ENCODE measurements at regions not wholly inside any gene's neighbourhood (a gene's known extent, or its start where the extent isn't known, plus 50 kb on each side); places are given as distances from the start of the nearest gene placed in this dataset.

GRCh38 chr1:199172171-199173124 lies 533.6 kb downstream of the PTPRC start:
- DNase-seq: no peak

DNA sequence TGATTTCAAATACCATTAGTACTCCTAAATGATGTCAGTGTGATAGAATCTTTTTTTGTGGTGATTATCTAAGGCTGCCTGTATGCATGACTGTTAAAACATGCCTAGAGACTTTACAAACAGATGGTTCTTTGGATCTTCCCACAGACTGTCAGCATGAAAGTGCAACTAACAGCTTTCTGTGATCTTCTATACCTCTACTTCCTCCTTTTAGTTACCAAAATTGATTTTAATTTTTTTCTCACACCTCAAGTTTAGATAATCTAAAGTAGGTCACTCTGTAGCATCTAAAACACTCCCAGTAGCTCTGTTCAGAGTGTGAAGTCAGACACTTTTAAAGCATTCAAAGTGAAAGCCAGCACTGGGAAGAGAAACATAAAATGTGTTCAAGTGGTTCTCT lies 534.5 kb downstream of the PTPRC start:
- no peak for DNase-seq

GRCh38 chr1:199174336-199174735 lies 535.5 kb downstream of the PTPRC start:
- no peak for DNase-seq

- no peak for DNase-seq
Measured at GRCh38 chr1:199176713-199177112, 537.9 kb downstream of the PTPRC start.

- no peak for DNase-seq
Measured at GRCh38 chr1:199177241-199177640, 538.4 kb downstream of the PTPRC start.

DNA sequence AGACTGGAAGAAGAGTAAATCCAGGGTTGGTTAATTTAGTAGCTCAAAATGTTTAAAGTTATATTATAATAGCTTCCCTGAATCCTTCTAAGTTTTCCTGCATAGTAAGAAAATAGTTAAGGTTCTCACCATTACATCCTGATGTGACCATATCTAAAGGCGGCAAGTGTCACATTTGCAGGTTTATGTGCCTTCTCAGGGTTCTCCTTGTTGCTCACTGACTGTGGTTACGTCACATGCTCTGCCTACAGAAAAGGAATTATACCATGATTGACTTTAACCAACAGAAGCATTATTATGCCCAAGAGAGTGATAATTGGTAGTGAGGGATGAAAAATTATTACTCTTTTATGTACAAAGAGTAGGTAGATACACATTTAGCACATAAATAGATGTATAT lies 539.8 kb downstream of the PTPRC start:
- no peak for DNase-seq

DNA sequence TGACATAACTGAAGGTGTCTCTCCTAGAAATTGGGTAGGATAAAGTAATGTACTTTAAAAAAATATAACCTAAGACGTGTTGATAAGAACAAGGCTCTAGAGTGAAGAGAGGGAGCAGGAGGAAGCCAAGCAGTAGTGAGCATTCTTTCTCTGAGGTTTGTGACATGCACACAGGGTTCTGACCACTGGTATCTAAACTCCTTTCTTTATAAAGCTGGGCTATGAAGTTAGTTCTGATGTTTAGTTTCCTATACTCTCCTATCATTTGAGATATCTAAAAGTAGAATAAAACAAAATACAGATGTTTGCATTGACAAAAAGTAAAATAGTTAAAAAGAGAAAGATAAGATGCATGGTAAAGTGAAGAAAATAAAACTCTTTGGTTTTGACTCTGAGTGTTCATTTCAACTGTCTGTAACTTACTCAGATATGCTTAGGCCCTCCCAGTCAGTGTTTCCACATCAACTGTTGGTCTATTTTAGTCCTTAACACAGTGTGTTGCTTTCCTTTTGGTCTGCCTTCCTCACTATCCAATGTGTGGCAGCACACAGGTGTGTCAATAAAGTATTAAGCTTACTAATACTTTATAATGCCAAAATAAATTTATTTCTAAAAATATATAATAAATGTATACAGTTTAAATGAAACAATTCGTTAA lies 543.5 kb downstream of the PTPRC start:
- DNase-seq: no peak

DNA sequence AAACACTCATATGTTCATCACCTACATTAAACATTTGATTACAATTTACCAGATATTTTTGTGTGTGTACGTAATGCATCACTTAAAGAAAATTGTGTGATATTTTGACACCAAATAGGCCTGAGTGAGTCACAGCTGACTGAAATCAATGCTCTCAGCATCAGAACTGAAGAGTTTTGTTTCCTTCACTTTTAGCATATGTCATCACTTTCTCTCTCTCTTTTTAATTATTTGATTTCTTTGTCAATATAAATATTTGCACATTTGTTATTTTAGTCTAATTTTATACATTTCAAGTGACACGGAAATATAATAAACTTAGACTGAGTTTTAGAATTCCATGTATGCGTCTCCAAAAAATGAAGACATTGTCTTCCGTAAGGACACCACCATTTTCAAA lies 545.3 kb downstream of the PTPRC start:
- DNase-seq: no peak

DNA sequence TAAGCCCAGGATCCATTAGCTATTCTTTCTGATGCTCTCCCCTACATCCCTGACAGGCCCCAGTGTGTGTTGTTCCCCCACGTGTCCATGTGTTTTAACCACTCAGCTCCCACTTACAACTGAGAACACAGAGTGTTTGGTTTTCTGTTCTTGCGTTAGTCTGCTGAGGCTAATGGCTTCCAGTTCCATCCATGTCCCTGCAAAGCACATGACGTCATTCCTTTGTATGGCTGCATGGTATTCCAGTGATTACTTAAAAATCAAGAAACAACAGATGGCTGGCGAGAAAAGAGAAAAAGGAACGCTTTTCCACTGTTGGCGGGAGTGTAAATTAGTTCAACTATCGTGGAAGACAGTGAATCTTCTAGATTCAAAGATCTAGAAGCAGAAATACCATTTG lies 556.0 kb downstream of the PTPRC start:
- DNase-seq: no peak

DNA sequence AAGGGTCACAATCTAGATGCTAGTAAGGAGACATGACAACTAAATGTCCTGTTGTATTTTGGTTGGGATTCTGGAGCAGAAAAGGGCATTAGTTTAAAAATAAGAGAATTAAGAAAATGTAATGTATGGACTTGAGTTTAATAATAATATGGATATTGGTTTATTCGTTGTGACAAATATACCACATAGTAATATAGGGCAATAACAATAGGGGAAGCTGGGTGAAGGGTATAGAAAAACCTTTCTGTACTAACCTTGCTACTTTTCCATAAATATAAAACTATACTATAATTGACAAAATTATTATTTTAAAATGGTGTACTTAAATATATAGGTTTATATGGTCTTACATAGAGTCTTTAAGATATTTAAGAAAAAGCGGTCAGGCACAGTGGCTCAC lies 558.9 kb downstream of the PTPRC start:
- no peak for DNase-seq

GRCh38 chr1:199202331-199202730 lies 563.5 kb downstream of the PTPRC start:
- no peak for DNase-seq

DNA sequence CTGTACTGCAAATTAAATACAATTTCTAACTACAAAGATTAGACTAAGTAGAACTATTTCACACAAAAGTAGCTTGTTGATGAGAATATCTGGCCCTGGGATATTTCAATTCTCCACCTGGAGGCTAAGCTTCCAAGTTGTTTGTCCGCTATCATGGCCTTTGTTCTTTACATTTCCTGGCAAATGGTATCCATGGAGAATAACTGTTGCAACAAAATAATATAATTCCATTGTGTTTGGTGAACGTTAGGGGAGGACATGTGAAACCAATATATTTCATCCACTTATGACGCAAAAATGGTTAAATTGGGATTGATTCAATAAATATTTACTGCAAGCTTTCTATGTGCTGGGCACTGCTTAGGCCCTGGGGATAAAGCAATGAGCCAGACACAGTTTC lies 565.4 kb downstream of the PTPRC start:
- no peak for DNase-seq

- no peak for DNase-seq
Measured at GRCh38 chr1:199205740-199206441, 567.1 kb downstream of the PTPRC start.

DNA sequence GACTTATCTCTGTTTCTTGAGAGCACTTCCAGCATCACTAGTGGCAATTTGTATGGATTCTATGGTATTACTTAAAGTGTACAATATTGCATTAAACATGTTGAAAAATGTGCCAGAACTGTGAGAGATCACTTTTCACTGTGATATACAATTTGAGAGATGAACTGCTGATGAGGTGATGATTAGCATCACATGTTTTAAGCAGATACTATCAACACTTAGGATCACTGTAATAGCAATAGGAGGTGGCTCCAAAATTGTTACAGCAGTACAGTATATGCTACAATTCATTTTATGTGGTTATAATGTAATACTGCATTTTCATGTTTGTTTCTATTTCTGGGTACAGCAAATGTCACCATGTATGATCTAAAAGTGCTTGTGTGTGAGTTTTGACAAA lies 570.0 kb downstream of the PTPRC start:
- no peak for DNase-seq

GRCh38 chr1:199218065-199218464 lies 579.2 kb downstream of the PTPRC start:
- DNase-seq: peak; percentile 23

GRCh38 chr1:199218533-199218932 lies 579.7 kb downstream of the PTPRC start:
- DNase-seq: no peak

DNA sequence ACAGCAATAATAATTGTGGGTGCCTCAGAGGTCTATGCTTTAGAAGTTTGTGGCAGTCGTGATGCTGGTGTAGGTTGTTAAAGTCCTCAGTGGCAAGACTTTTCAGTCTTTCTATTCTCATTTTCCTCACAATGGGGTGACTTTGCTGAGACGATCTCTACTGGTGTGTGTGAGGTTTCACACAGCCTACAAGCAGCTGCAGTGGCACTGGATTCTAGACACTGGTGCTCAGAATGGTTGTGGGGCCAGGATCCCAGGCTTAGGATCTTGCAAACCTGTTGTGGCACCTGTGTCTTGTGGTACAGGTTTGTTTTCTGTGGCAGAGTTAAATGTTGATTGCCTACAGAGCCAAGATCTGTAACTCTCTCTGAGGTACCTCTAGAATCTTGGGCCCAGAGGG lies 581.2 kb downstream of the PTPRC start:
- no peak for DNase-seq

GRCh38 chr1:199221371-199222150 lies 582.7 kb downstream of the PTPRC start:
- no peak for DNase-seq

GRCh38 chr1:199223936-199224335 lies 585.1 kb downstream of the PTPRC start:
- no peak for DNase-seq

DNA sequence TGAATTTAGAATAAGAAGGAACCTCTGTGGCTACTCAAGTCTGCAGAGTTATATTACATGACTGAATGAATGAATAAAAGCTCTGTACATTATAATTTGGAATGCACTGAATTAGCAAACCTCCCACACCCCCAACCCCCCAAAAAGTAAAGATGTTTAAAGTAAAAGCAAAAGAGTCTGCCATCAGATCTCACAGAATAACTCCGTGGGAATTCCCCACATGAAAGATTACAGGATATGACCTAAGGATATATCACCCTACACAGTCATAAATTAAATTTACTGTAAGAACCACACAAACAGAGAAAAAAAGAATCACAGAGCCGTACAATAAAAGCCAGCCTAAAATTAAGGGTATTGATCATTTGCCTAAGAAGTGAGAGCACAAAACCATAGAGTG lies 587.3 kb downstream of the PTPRC start:
- no peak for DNase-seq

DNA sequence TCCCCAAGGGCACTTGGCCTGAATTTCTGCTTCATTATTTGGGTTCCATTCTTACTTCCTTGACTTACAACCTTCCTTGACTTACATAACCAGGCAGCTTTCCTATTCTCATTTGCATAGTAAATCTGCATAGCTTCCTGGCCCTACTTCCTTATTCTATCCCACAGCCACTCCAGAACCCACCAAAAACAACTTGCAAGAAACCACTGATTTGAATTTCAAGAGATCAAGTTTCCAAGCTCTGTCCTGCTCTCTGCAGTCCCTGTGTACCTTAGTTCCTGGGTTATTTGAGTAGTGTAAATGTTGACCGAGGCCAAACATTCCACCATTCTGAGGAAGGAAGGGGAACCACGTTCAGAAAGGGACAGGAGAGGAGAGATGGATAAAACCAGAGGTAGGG lies 603.3 kb downstream of the PTPRC start:
- no peak for DNase-seq

DNA sequence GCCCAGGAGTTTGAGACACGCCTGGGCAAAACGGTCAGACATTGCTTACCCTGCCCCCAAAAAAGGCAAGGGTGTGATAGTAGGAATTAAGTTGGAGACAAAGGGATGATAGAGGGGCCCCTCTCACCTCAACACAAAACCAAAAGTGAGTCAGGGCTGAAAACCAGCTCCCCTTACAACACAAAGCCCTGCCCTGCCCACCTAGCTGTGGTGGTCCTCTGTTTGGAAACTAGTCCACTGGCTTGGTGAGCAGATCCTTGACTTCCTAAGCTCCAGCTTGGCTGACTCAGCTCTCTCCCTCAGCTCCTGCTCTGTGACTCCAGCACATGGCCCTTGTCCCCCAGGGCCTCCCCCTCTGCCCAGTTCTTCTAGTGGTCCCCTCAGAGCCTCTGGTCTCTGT lies 603.8 kb downstream of the PTPRC start:
- DNase-seq: no peak
